GM12872 (cell line): ENCODE measurements at regions not wholly inside any gene's neighbourhood (a gene's known extent, or its start where the extent isn't known, plus 50 kb on each side); places are given as distances from the start of the nearest gene placed in this dataset.

Source experiments
- TF ChIP-seq, protein P1 (sequence below): IDR thresholded peaks from 3 replicates; pipeline ENCODE4 v1.5.1; 2011; ENCODE audit warnings: low read depth, mild to moderate bottlenecking, low read length, moderate library complexity; ENCODE audit not compliant: insufficient read depth

DNA sequence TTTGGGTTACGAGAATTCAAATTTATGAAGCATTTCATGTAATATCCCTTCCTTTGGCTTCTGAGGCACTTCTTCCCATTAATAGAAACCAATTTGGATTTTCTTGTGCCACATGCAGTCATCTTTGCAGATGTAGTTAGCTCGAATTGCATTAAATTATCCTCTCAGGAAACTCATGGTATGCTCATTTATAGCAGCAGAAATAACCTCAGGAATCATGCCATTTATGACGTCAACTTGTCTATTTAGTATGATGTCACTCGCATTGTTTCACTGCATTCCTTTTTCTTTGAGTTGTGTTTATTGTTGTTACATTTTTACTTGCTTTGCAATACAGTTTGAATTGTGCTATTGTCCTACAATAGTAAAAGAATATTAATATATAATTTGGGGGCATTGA is 163.8 kb downstream of the RBM43 start:
- TF ChIP-seq, protein P1, sequence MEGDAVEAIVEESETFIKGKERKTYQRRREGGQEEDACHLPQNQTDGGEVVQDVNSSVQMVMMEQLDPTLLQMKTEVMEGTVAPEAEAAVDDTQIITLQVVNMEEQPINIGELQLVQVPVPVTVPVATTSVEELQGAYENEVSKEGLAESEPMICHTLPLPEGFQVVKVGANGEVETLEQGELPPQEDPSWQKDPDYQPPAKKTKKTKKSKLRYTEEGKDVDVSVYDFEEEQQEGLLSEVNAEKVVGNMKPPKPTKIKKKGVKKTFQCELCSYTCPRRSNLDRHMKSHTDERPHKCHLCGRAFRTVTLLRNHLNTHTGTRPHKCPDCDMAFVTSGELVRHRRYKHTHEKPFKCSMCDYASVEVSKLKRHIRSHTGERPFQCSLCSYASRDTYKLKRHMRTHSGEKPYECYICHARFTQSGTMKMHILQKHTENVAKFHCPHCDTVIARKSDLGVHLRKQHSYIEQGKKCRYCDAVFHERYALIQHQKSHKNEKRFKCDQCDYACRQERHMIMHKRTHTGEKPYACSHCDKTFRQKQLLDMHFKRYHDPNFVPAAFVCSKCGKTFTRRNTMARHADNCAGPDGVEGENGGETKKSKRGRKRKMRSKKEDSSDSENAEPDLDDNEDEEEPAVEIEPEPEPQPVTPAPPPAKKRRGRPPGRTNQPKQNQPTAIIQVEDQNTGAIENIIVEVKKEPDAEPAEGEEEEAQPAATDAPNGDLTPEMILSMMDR = no peak

DNA sequence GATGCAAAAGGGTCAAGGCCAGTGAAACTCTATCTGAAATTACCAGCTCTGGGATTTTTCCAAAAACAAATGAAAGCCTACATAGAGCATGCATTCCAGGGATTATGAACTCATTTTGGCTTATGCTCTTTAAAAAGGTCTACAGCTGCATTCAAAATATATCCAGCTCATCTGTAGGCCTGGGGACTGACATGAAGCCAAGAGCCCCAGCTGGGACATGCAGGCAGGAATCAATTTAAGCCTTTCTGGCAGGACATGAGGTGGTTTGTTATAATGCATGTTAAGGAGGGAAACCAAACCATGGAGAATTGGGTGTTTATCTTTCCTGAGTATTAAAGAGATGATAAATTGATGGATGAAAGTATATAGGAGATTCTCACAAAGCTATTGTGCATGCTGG is 164.5 kb downstream of the RBM43 start:
- TF ChIP-seq, protein P1 = no peak

- TF ChIP-seq, protein P1 = no peak
Observed at GRCh38 chr2:151096235-151096634, 165.4 kb downstream of the RBM43 start.

- TF ChIP-seq, protein P1 = no peak
Observed at GRCh38 chr2:151095463-151095862, 166.2 kb downstream of the RBM43 start.

- TF ChIP-seq, protein P1 = no peak
Observed at GRCh38 chr2:151091583-151091982, 170.1 kb downstream of the RBM43 start.

GRCh38 chr2:151087377-151087776 is 174.3 kb downstream of the RBM43 start:
- TF ChIP-seq, protein P1 = no peak

- TF ChIP-seq, protein P1 = no peak
Observed at GRCh38 chr2:151085181-151085611, 176.5 kb downstream of the RBM43 start.
